Activated CD4-positive, alpha-beta T cell treated with anti-CD3 and anti-CD28 coated beads, Interleukin-2, amount 10 ng/mL, durations not matched to agents 24 days and 14 days (primary cell): ENCODE measurements at regions not wholly inside any gene's neighbourhood (a gene's known extent, or its start where the extent isn't known, plus 50 kb on each side); places are given as distances from the start of the nearest gene placed in this dataset.

Experiments used
- DNase-seq: peaks from one replicate; pipeline ENCODE4 v3.0.0; 2022
- H3K27ac Mint-ChIP-seq: one replicate; pipeline ENCODE4 v1.8.0; 2022; ENCODE audit warnings: mild to moderate bottlenecking, mixed read lengths
- H3K27me3 Mint-ChIP-seq: one replicate; pipeline ENCODE4 v1.8.0; 2022; ENCODE audit warnings: mixed read lengths
- H3K36me3 Mint-ChIP-seq: one replicate; pipeline ENCODE4 v1.8.0; 2022; ENCODE audit warnings: low read depth, mild to moderate bottlenecking, mixed read lengths
- H3K4me1 Mint-ChIP-seq: one replicate; pipeline ENCODE4 v1.8.0; 2021; ENCODE audit warnings: mixed read lengths
- H3K4me3 Mint-ChIP-seq: one replicate; pipeline ENCODE4 v1.8.0; 2022; ENCODE audit warnings: mild to moderate bottlenecking, moderate library complexity, mixed read lengths
- H3K9me3 Mint-ChIP-seq: one replicate; pipeline ENCODE4 v1.8.0; 2021; ENCODE audit warnings: mixed read lengths
- intact Hi-C: fragments of 100-400 bp; cut with micrococcal nuclease; formaldehyde crosslinking; loops from one replicate; pipeline ENCODE4 v1.15.1; 2023

- no peaks in the 10 kb centered on the region for H3K9me3 Mint-ChIP-seq
- H3K4me3 Mint-ChIP-seq: no peak overlapping the region
- H3K36me3 Mint-ChIP-seq: no peaks in the 10 kb centered on the region
- H3K27ac Mint-ChIP-seq: no peak overlapping the region
- DNase-seq: no peak
- intact Hi-C loops: no loop called here
- no peaks in the 10 kb centered on the region for H3K4me1 Mint-ChIP-seq
- peaks cover 7% of the 10 kb centered on the region for H3K27me3 Mint-ChIP-seq
Measured at GRCh38 chr9:88646539-88647300, 111.7 kb downstream of the NXNL2 start.

- no peak overlapping the region for H3K4me3 Mint-ChIP-seq
- peaks cover 6% of the 10 kb centered on the region for H3K27me3 Mint-ChIP-seq
- no peaks in the 10 kb centered on the region for H3K9me3 Mint-ChIP-seq
- H3K36me3 Mint-ChIP-seq: no peaks in the 10 kb centered on the region
- H3K4me1 Mint-ChIP-seq: no peaks in the 10 kb centered on the region
- H3K27ac Mint-ChIP-seq: no peak overlapping the region
- intact Hi-C loops: no loop called here
- DNase-seq: no peak
Measured at GRCh38 chr9:88651682-88652633, 117.0 kb downstream of the NXNL2 start.

- Mint-ChIP-seq H3K4me3 (no peak overlapping the region), H3K36me3 (no peaks in the 10 kb centered on the region), H3K9me3 (no peaks in the 10 kb centered on the region), H3K4me1 (no peaks in the 10 kb centered on the region), H3K27ac (no peak overlapping the region), H3K27me3 (peaks cover 6% of the 10 kb centered on the region)
- DNase-seq: no peak
- intact Hi-C loops: no loop called here
Measured at GRCh38 chr9:88652876-88653275, 117.9 kb downstream of the NXNL2 start.

- no peak overlapping the region for H3K4me3 Mint-ChIP-seq
Measured at GRCh38 chr9:88653406-88653805, 118.4 kb downstream of the NXNL2 start.

GRCh38 chr9:88653911-88654310 is 118.9 kb downstream of the NXNL2 start:
- H3K4me1 Mint-ChIP-seq: no peaks in the 10 kb centered on the region
- H3K36me3 Mint-ChIP-seq: no peaks in the 10 kb centered on the region
- H3K9me3 Mint-ChIP-seq: no peaks in the 10 kb centered on the region
- no peak for DNase-seq
- no peak overlapping the region for H3K27ac Mint-ChIP-seq
- peaks cover 8% of the 10 kb centered on the region for H3K27me3 Mint-ChIP-seq
- H3K4me3 Mint-ChIP-seq: no peak overlapping the region
- intact Hi-C loops: no loop called here

More at GRCh38 chr9:88653406-88653805, 118.4 kb downstream of the NXNL2 start:
- no peak for DNase-seq
- H3K4me1 Mint-ChIP-seq: no peaks in the 10 kb centered on the region
- no peak overlapping the region for H3K27ac Mint-ChIP-seq
- no peaks in the 10 kb centered on the region for H3K36me3 Mint-ChIP-seq
- H3K27me3 Mint-ChIP-seq: peaks cover 7% of the 10 kb centered on the region
- no peaks in the 10 kb centered on the region for H3K9me3 Mint-ChIP-seq
- intact Hi-C loops: no loop called here

GRCh38 chr9:88657893-88658292 is 122.9 kb downstream of the NXNL2 start:
- Mint-ChIP-seq H3K4me3 (no peak overlapping the region), H3K9me3 (no peaks in the 10 kb centered on the region), H3K27ac (no peak overlapping the region), H3K27me3 (peaks cover 16% of the 10 kb centered on the region), H3K36me3 (no peaks in the 10 kb centered on the region), H3K4me1 (no peaks in the 10 kb centered on the region)
- no peak for DNase-seq
- intact Hi-C loops: no loop called here

- no peaks in the 10 kb centered on the region for H3K9me3 Mint-ChIP-seq
- peaks cover 16% of the 10 kb centered on the region for H3K27me3 Mint-ChIP-seq
- no peaks in the 10 kb centered on the region for H3K4me1 Mint-ChIP-seq
- H3K27ac Mint-ChIP-seq: no peak overlapping the region
- H3K4me3 Mint-ChIP-seq: no peak overlapping the region
- no peak for DNase-seq
- intact Hi-C loops: no loop called here
- H3K36me3 Mint-ChIP-seq: no peaks in the 10 kb centered on the region
Measured at GRCh38 chr9:88658311-88658822, 123.4 kb downstream of the NXNL2 start.

- peaks cover 13% of the 10 kb centered on the region for H3K27me3 Mint-ChIP-seq
- no peaks in the 10 kb centered on the region for H3K36me3 Mint-ChIP-seq
- H3K9me3 Mint-ChIP-seq: no peaks in the 10 kb centered on the region
- H3K4me1 Mint-ChIP-seq: no peaks in the 10 kb centered on the region
- no peak for DNase-seq
- intact Hi-C loops: no loop called here
- no peak overlapping the region for H3K27ac Mint-ChIP-seq
- H3K4me3 Mint-ChIP-seq: no peak overlapping the region
Measured at GRCh38 chr9:88659126-88659525, 124.1 kb downstream of the NXNL2 start.

- peaks cover 10% of the 10 kb centered on the region for H3K27me3 Mint-ChIP-seq
- no peak overlapping the region for H3K4me3 Mint-ChIP-seq
- no peaks in the 10 kb centered on the region for H3K9me3 Mint-ChIP-seq
- DNase-seq: no peak
- intact Hi-C loops: no loop called here
- no peaks in the 10 kb centered on the region for H3K36me3 Mint-ChIP-seq
- no peak overlapping the region for H3K27ac Mint-ChIP-seq
- no peaks in the 10 kb centered on the region for H3K4me1 Mint-ChIP-seq
Measured at GRCh38 chr9:88660611-88661010, 125.6 kb downstream of the NXNL2 start.

- Mint-ChIP-seq H3K36me3 (no peaks in the 10 kb centered on the region), H3K27me3 (peaks cover 10% of the 10 kb centered on the region), H3K9me3 (no peaks in the 10 kb centered on the region), H3K4me1 (no peaks in the 10 kb centered on the region), H3K27ac (no peak overlapping the region), H3K4me3 (no peak overlapping the region)
- intact Hi-C loops: no loop called here
- no peak for DNase-seq
Measured at GRCh38 chr9:88661759-88662158, 126.8 kb downstream of the NXNL2 start.

- no peaks in the 10 kb centered on the region for H3K36me3 Mint-ChIP-seq
- H3K4me3 Mint-ChIP-seq: no peak overlapping the region
- H3K27ac Mint-ChIP-seq: no peak overlapping the region
- intact Hi-C loops: loop anchor here (2.0 kb wide), 1 partner anchor 337 kb away; no protein-coding TSS in a partner anchor
- H3K9me3 Mint-ChIP-seq: no peaks in the 10 kb centered on the region
- DNase-seq: no peak
- peaks cover 8% of the 10 kb centered on the region for H3K27me3 Mint-ChIP-seq
- no peaks in the 10 kb centered on the region for H3K4me1 Mint-ChIP-seq
Measured at GRCh38 chr9:88663771-88664419, 128.9 kb downstream of the NXNL2 start.

GRCh38 chr9:88664773-88665172 is 129.8 kb downstream of the NXNL2 start:
- no peaks in the 10 kb centered on the region for H3K9me3 Mint-ChIP-seq
- no peaks in the 10 kb centered on the region for H3K36me3 Mint-ChIP-seq
- H3K27me3 Mint-ChIP-seq: peaks cover 9% of the 10 kb centered on the region
- H3K27ac Mint-ChIP-seq: no peak overlapping the region
- intact Hi-C loops: loop anchor here (2.0 kb wide), 1 partner anchor 336 kb away; no protein-coding TSS in a partner anchor
- H3K4me3 Mint-ChIP-seq: no peak overlapping the region
- H3K4me1 Mint-ChIP-seq: no peaks in the 10 kb centered on the region
- DNase-seq: no peak

- H3K36me3 Mint-ChIP-seq: no peaks in the 10 kb centered on the region
- H3K4me3 Mint-ChIP-seq: no peak overlapping the region
- no peak overlapping the region for H3K27ac Mint-ChIP-seq
- H3K4me1 Mint-ChIP-seq: no peaks in the 10 kb centered on the region
- H3K27me3 Mint-ChIP-seq: peaks cover 2% of the 10 kb centered on the region
- DNase-seq: no peak
- H3K9me3 Mint-ChIP-seq: no peaks in the 10 kb centered on the region
- intact Hi-C loops: no loop called here
Measured at GRCh38 chr9:88672874-88673689, 138.1 kb downstream of the NXNL2 start.
